GM12801 (cell line): ENCODE measurements at regions not wholly inside any gene's neighbourhood (a gene's known extent, or its start where the extent isn't known, plus 50 kb on each side); places are given as distances from the start of the nearest gene placed in this dataset.

Experiments
- CTCF ChIP-seq: IDR thresholded peaks from one replicate; pipeline ENCODE4 v1.5.1; 2011; ENCODE audit warnings: control low read depth; ENCODE audit not compliant: insufficient read length; ENCODE audit errors: extremely low read depth

GRCh38 chr20:52752023-52752422 is 220.1 kb upstream of the TSHZ2 start:
- TF ChIP-seq CTCF: no peak

- no peak for TF ChIP-seq CTCF
Observed at GRCh38 chr20:52751571-52751970, 220.6 kb upstream of the TSHZ2 start.

DNA sequence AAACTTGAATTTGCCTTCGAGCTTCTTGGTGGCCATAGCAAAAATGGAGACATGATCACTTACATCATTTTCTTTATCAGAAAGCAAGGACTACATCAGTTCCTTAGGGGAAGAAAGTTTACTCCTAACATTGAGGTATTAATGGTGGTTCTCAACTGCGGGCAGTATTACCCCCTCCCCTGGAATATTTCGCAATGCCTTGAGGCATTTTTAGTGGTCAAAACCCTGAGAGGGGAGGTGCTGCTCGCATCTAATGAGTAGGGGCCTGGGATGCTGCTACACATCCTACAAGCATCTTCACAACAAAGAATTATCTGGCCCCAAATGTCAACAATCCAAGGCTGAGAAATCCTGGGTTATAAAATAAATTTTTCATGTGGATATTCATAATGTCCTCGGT is 222.2 kb upstream of the TSHZ2 start:
- TF ChIP-seq CTCF: no peak

DNA sequence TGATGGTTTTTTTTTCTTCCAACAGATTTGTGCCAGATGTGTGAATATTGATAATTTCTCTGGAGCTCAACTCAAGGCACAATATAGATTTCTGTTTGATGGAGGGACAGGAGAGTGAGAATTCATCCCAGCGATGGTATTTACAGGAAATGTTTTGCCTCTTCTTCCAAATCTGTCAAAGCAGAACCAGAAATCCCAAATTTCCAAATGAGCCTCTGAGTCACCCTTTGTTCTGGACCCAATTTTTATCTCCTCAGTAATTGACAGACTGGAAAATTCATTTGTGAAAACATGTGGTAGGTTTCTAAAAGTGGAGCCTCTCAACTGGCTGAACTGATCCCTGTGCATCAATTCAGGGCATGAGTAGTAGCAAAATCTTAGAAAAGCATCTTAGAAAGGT is 223.2 kb upstream of the TSHZ2 start:
- no peak for TF ChIP-seq CTCF

- TF ChIP-seq CTCF: no peak
Observed at GRCh38 chr20:52748285-52748932, 223.7 kb upstream of the TSHZ2 start.

DNA sequence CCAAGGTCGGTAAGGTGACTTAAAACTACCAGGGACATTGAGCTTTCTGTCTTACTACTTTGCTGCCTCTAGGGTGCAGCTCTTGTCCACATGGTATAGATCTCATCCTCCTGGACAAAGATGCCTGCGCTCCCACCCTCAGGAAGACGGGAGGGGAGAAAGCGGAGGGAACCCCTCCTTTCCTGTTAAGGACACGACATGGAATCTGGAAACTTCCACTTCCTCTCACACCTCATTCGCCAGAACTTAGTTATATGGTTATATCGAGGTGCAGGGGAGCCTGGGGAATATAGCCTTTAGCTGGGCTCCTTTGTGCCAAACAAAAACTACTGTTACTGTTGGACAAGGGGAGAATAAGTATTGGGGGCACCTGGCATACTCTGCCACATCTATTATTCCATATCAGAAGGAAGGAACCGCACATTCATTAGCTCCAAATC is 224.3 kb upstream of the TSHZ2 start:
- no peak for TF ChIP-seq CTCF

GRCh38 chr20:52746770-52747169 is 225.4 kb upstream of the TSHZ2 start:
- no peak for TF ChIP-seq CTCF

DNA sequence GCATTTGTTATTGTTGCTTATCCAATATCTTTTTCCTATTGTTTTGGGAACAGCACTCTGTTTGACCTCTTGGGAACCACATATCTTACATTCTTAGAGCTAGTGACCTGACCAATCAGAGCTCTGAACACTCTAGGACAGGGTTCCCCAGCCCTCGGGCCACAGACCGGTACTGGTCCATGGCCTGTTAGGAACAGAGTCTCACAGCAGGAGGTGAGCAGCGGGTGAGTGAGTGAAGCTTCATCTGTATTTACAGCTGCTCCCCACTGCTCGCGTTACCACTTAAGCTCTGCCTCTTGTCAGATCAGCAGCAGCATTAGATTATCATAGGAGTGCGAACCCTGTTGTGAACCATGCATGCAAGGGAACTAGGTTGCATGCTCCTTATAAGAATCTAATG is 226.0 kb upstream of the TSHZ2 start:
- TF ChIP-seq CTCF: no peak
